GM18517 (cell line): ENCODE measurements at regions not wholly inside any gene's neighbourhood (a gene's known extent, or its start where the extent isn't known, plus 50 kb on each side); places are given as distances from the start of the nearest gene placed in this dataset.
"Not testable (repeated sequence)": the region's sequence is repeated elsewhere in the genome, so short reads cannot be mapped to it uniquely, and the experiment has no call there.

Source experiments
- ATAC-seq: cut with Tn5 transposase; IDR thresholded peaks from one replicate; pipeline ENCODE4 v1.9.1; 2021; ENCODE audit warnings: mild to moderate bottlenecking, moderate library complexity; ENCODE audit not compliant: unreplicated experiment

DNA sequence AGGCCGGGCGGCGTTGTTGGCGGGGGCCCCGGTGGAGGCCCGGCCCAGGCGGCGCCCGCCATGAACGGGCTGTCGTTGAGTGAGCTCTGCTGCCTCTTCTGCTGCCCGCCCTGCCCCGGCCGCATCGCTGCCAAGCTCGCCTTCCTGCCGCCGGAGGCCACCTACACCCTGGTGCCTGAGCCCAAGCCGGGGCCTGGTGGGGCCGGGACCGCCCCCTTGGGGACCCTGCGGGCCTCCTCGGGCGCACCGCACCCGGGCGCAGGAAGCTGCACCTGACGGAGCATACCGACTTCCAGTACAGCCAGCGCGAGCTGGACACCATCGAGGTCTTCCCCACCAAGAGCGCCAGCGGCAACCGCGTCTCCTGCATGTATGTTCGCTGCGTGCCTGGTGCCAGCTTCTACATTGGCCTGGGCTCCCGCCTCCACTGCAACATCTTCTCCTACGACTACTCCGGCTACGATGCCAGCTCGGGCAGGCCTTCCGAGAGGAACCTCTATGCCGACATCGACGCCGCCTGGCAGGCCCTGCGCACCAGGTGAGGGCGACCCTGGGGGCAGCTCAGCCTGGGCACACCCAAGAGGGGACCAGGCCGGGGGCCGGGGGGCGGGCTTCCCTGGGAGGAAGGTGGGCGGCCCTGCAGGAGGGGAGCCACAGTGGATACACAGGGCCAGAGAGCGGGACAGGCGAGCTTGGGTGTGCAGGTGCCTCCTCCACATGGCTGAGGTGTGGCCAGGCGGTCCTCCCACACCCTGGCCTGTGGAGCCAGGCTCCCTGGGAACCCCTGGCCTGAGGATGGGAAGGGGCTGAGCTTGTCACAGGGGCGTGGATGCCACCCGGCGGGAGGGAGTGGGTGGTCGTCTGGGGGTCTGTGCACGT, 201.6 kb downstream of the USP22 start:
- not testable (repeated sequence) for ATAC-seq

GRCh38 chr17:20842012-20842411, 200.8 kb downstream of the USP22 start:
- not testable (repeated sequence) for ATAC-seq

- not testable (repeated sequence) for ATAC-seq
These were observed 199.6 kb downstream of the USP22 start for GRCh38 chr17:20843261-20843660.

DNA sequence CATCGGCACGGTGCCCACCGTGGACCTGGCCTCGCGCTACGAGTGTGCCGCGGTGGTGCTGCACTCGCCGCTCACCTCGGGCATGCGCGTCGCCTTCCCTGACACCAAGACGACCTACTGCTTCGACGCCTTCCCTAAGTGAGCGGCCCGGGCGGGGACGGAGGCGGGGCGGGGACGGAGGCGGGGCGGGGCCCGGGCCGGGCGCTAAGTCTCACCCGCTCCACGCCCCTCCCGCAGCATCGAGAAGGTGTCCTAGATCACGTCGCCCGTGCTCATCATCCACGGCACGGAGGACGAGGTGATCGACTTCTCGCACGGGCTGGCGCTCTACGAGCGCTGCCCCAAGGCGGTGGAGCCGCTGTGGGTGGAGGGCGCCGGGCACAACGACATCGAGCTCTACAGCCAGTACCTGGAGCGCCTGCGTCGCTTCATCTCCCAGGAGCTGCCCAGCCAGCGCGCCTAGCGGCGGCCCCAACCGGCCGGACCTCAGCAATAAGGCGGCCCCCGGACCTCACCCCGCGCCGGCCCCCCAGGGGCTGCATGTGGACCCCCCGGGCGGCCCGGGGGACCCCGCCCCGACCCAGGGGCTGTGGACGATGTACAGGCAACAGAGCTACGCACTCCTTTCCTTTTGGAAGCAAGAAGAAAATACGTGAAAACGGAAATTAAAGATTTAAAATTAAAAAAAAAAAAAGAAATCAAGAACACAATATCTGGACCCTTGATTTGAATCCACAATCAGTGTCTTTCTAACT, 198.8 kb downstream of the USP22 start:
- not testable (repeated sequence) for ATAC-seq

- not testable (repeated sequence) for ATAC-seq
These were observed 193.9 kb downstream of the USP22 start for GRCh38 chr17:20848869-20849443.

- not testable (repeated sequence) for ATAC-seq
These were observed 191.1 kb downstream of the USP22 start for GRCh38 chr17:20851591-20852238.

- ATAC-seq = no peak
These were observed 190.4 kb downstream of the USP22 start for GRCh38 chr17:20852239-20852989.

DNA sequence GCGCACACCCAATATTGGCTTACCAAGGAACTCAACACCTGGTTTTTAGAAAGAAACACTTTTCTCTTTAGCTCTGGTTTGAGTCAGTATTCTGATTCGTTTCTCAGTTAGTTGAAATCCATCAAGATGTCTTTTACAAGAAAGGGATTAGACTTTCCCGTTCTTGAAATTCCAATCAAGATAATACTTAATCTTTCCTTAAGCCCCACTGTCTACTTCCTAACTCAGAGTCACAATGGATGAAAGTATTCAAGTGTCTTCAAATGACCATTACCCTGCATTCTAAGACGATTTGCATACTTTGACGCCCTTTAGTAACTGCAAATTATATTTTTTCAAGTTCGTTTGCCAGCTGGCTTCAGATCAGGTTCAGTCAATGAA, 189.8 kb downstream of the USP22 start:
- no peak for ATAC-seq

GRCh38 chr17:20855910-20856470, 186.8 kb downstream of the USP22 start:
- not testable (repeated sequence) for ATAC-seq

DNA sequence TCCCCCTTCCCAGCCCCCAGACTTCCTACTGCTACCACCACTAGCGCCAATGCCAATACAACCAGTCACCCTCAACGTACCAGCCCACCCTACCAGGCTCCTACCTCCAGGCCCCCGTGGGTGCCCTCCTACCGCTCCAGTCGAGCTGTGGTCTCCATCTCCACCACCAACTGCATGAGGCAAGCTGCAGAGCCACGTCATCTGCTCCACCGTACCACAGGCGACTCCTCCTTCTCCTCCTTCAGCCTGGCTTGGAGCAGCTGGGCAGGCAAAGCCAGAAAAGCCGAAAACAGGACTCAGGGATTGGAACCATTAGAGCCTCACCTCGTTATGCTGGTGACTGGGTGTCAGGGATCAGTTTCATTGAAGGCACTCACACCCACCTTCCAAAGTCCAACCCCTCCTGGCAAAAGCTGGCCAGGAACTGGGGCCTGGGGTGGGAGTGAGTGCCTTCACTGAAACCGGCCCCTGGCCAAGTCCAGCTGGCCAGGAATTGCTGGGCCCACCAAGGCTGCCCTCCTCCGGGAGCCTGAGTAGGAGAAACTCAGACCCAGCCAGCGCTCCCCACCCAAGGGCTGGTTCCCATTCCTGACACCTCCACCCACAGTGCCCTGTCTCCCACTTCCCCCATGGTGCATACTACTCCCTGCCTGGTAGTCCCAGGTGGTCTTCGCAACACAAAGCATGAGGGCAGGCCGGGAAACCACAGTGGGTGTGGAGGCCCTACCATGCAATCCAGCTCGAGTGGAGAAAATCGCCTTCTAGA, 176.2 kb downstream of the USP22 start:
- ATAC-seq = not testable (repeated sequence)

- ATAC-seq = not testable (repeated sequence)
These were observed 175.3 kb downstream of the USP22 start for GRCh38 chr17:20867436-20867937.

DNA sequence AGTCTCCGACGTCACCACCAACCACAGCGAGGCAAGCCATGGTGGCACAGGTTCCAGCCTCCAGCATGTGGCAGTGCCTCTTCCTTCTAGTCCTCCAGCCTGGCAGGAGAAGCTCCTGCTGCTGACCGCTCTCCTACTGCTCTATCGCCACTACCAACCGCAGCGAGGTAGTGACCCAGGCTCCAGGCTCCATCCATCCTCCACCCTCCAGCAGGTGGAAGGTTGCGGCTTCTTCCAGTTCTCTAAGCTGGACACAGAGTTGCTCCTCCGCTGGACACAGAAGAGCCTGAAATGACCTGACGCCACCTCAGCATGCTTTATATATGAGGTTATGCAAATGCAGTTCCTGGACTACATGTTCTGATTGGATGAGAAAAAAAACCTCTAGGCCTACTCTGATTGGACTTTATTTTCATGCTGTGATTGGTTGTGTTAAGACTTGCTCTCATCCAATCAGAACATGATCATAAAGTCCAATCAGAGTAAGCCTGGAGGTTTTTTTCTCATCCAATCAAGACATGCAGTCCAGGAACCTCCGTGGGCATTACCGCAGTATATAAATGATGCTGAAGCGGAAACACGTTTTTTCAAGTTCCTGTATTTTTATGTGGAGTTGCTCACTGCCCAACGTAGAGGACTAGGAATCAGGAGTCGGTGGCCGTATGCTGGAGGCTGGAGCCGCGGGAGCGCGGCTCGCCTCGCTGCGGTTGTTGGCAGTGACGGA, 174.7 kb downstream of the USP22 start:
- ATAC-seq = not testable (repeated sequence)

DNA sequence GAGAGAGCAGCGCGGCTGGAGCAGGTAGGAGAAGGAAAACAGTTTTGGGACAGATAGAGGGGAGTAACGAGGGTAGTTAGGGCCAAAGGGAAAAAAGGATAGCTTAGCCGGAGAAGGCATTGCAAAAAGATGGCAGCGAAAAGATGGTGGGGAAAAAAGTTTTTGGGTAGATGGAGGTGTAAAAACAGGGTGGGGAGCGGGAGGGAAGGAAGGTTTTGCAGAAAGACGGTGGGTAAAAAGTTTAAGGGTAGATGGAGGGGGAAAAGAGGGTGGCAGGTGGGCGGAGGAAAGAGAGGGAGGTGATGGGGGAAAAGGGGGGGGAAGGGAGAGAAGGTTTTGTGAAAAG, 174.2 kb downstream of the USP22 start:
- ATAC-seq = not testable (repeated sequence)

DNA sequence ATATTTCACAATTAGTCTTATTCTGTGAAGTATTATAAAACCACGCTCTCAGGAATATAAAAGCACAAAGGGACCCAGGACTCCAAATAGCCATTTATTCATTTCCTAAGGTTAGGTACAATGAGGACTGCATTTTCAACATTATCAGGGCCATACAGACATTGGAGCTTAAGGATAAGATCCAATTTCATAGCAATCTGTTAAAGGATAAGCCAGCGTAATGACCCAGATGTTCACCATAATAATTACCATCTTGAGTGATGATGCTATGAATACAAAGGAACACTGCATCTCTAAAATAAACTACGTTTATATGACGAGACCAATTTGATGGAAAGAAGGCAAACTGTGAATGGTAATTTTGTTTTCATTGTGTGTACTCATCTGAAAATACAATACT, 169.6 kb downstream of the USP22 start:
- ATAC-seq = not testable (repeated sequence)

- not testable (repeated sequence) for ATAC-seq
These were observed 169.0 kb downstream of the USP22 start for GRCh38 chr17:20873688-20874328.

- not testable (repeated sequence) for ATAC-seq
These were observed 165.4 kb downstream of the USP22 start for GRCh38 chr17:20877384-20877783.

DNA sequence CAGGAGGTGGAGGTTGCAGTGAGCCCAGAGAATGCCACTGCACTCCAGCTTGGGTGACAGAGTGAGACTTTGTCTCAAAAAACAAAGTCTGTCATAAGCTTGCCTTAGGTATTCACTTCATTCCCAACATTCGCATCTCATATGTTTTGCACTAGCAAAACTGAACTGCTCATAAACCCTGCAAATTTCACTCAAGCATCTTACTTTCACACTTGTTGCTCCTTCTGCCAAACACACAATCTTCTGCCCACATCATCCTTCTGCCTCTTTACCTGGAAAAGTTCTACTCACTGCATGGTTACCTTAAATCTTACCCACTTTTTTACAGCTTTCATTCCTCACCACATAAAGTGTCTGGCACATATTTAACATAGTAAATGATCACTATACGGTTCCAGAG, 152.5 kb downstream of the USP22 start:
- no peak for ATAC-seq

DNA sequence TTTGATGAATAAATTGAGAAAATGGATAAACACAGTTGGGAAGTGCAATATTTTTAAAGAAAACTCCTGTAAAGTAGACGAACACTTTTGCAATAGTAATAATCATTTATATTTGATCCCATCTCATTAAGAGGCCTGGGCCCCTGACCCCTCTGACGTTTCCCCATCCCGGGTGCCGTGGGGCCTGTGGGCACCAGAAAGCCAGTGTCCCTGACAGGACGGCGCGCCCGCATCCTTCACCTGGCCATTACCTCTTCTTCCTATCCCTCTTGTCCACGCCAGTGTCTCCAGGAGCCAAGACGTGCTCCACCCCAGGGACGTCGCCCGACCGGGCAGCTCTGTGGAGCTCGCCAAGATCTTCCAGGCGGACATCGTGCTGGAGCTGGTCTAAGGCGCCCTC, 147.4 kb downstream of the USP22 start:
- not testable (repeated sequence) for ATAC-seq
